ENCODE measurements at regions not wholly inside any gene's neighbourhood (a gene's known extent, or its start where the extent isn't known, plus 50 kb on each side); places are given as distances from the start of the nearest gene placed in this dataset.

DNA sequence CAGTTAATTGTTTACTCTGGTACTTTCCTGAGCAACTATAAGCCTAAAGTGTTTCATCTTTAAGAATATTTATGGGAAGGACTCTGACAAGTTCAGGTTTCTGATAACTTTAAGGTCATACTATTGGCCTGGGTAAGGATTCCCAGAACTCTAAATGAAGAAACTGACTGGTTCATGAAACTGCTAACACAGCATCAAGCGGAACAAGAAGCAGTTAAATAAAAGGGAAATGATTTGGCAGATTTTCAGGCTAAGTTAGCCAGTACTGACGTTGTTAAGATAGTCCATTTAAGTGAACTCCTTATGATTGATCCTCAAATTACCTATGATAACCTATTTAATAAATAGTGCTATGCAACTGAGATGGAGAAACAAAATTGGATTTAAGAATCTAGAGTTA, 101.6 kb upstream of the CES5A start:
- no peak for DNase-seq (ENCODE audit: insufficient read length, low spot score)
- FAIRE-seq = no peak
- TF ChIP-seq POU2F2 (IDR thresholded peaks at IDR 0.05; ENCODE audit: low read depth, low read length) = no peak
- TF ChIP-seq PAX5 (IDR thresholded peaks at IDR 0.05; ENCODE audit: insufficient read depth, low read length, severe bottlenecking) = no peak
- no peak for TF ChIP-seq POLR2A (IDR thresholded peaks at IDR 0.05; ENCODE audit: low read depth, low read length)
- TF ChIP-seq TAF1 (IDR thresholded peaks at IDR 0.05; ENCODE audit: low read depth, low read length) = no peak
- no peak for TF ChIP-seq SPI1 (IDR thresholded peaks at IDR 0.05; ENCODE audit: low read depth, low read length)
- TF ChIP-seq POLR2AphosphoS5 (IDR thresholded peaks at IDR 0.05; ENCODE audit: low read depth, low read length) = no peak

DNA sequence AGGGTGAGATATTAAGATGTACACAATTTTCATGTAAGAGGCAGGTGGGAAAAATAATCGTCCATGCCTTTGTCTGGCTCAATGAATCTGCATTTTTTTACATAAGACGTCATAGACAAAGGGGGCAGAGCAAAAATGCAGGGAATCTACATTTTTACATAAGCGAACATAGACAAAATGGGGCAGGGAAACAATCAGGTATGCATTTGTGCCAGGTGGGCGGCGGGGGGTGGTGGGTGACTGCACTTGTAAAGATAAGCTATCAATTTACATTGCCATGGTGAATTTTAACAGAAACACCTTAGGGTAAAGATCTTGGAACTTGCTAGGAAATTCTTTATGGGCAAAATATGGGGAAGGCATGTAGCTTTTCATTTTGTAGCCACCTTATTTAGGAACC, 96.3 kb upstream of the CES5A start:
- TF ChIP-seq SPI1 (IDR thresholded peaks at IDR 0.05; ENCODE audit: low read depth, low read length) = no peak
- DNase-seq (ENCODE audit: insufficient read length, low spot score) (no peak), FAIRE-seq (no peak)

DNA sequence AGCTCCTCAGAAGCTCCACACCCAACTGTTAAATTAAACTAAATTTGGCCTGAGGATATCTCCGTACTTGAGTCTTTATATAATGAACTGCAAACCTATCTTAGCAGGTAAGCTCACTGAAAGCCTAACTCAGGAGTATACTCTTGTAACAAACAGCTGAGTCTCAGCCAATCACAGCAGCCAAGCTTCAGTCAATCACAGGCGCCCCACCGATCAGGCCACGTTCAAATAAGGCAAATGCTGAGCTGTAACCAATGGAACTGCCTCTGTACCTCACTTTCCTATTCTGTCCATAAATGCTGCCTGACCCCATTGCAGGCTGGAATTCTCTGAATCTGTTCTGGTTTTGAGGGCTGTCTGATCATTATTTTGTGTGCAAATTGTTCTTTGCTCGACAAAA, 93.0 kb upstream of the CES5A start:
- DNase-seq (ENCODE audit: insufficient read length, low spot score) (no peak), FAIRE-seq (no peak)
- TF ChIP-seq PAX5 (IDR thresholded peaks at IDR 0.05; ENCODE audit: insufficient read depth, low read length, severe bottlenecking) (no peak), POLR2AphosphoS5 (IDR thresholded peaks at IDR 0.05; ENCODE audit: low read depth, low read length) (no peak), POU2F2 (IDR thresholded peaks at IDR 0.05; ENCODE audit: low read depth, low read length) (no peak), TAF1 (IDR thresholded peaks at IDR 0.05; ENCODE audit: low read depth, low read length) (no peak), SPI1 (IDR thresholded peaks at IDR 0.05; ENCODE audit: low read depth, low read length) (no peak), POLR2A (IDR thresholded peaks at IDR 0.05; ENCODE audit: low read depth, low read length) (no peak)

DNA sequence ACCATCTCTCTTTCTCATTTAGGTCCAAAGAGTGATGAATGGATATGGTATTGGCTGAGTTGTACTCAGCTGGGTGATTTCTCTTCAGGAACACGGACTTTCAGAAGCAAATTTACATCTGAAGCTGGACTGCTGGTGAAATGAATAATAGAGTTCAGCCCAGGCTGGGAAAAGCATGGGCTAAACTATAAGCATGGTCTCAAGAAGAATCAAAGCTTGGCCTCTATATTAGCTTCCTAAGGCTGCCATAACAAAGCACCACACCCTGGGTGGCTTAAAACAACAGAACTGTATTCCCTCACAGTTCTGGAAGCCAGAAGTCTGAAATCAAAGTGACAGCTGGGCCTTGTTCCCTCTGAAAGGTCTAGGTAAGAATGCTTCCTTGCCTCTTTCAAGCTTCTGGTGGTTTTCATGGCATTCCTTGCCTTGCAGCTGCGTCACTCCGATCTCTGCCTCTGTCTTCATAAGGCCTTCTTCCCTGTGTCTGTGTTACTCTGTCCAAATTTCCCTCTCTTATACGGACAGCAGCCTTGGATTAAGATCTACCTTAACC, 89.8 kb upstream of the CES5A start:
- TF ChIP-seq POLR2A (IDR thresholded peaks at IDR 0.05; ENCODE audit: low read depth, low read length) = no peak
- TF ChIP-seq POU2F2 (IDR thresholded peaks at IDR 0.05; ENCODE audit: low read depth, low read length) = no peak
- no peak for TF ChIP-seq POLR2AphosphoS5 (IDR thresholded peaks at IDR 0.05; ENCODE audit: low read depth, low read length)
- TF ChIP-seq TAF1 (IDR thresholded peaks at IDR 0.05; ENCODE audit: low read depth, low read length) = no peak
- TF ChIP-seq PAX5 (IDR thresholded peaks at IDR 0.05; ENCODE audit: insufficient read depth, low read length, severe bottlenecking) = no peak
- no peak for TF ChIP-seq SPI1 (IDR thresholded peaks at IDR 0.05; ENCODE audit: low read depth, low read length)
- FAIRE-seq (no peak), DNase-seq (ENCODE audit: insufficient read length, low spot score) (no peak)

DNA sequence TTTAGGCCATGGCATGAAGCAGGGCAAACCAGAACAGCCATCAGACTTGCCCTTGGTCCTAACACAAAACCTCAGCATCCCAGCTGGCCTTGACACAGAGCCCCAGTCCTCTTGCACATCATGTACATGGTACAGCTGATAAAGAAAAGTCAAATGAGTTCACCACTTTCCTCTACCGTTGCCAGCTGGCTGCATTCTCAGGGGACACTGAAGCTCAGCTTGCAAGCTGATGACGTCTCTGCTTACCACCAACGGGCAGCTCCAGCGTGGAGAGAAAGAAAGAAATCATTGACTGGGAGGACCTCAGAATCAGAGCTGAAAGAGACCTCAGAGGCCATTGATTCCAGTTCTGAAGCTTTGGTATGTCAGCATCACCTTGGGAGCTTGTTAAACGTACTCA, 80.7 kb upstream of the CES5A start:
- TF ChIP-seq POLR2A (IDR thresholded peaks at IDR 0.05; ENCODE audit: low read depth, low read length) (no peak), TAF1 (IDR thresholded peaks at IDR 0.05; ENCODE audit: low read depth, low read length) (no peak), POU2F2 (IDR thresholded peaks at IDR 0.05; ENCODE audit: low read depth, low read length) (no peak), POLR2AphosphoS5 (IDR thresholded peaks at IDR 0.05; ENCODE audit: low read depth, low read length) (no peak), SPI1 (IDR thresholded peaks at IDR 0.05; ENCODE audit: low read depth, low read length) (no peak), PAX5 (IDR thresholded peaks at IDR 0.05; ENCODE audit: insufficient read depth, low read length, severe bottlenecking) (no peak)
- DNase-seq (ENCODE audit: insufficient read length, low spot score) (no peak), FAIRE-seq (no peak)

DNA sequence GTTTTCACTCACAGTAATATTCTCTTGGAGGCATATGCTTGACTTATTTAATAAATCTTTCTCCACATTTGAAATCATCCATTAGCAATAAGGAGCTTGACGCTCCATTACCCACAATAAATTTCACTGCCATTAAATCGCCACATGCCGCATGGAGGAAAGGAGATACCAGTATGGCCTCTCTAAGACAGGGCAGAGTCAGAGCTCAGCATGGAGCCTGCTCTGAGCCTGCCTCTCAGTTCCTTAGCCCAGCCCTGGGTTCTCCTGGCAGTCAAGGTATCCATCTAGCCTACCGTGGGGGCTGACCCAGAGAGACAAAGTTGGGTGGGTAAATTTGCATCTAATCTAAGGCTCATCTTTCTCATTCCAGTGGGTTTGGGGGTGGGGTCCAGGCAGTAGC, 80.3 kb upstream of the CES5A start:
- no peak for FAIRE-seq
- TF ChIP-seq SPI1 (IDR thresholded peaks at IDR 0.05; ENCODE audit: low read depth, low read length) = no peak
- TF ChIP-seq PAX5 (IDR thresholded peaks at IDR 0.05; ENCODE audit: insufficient read depth, low read length, severe bottlenecking) = no peak
- no peak for TF ChIP-seq POU2F2 (IDR thresholded peaks at IDR 0.05; ENCODE audit: low read depth, low read length)
- TF ChIP-seq TAF1 (IDR thresholded peaks at IDR 0.05; ENCODE audit: low read depth, low read length) = no peak
- no peak for TF ChIP-seq POLR2A (IDR thresholded peaks at IDR 0.05; ENCODE audit: low read depth, low read length)
- TF ChIP-seq POLR2AphosphoS5 (IDR thresholded peaks at IDR 0.05; ENCODE audit: low read depth, low read length) = no peak
- DNase-seq (ENCODE audit: insufficient read length, low spot score) = no peak

DNA sequence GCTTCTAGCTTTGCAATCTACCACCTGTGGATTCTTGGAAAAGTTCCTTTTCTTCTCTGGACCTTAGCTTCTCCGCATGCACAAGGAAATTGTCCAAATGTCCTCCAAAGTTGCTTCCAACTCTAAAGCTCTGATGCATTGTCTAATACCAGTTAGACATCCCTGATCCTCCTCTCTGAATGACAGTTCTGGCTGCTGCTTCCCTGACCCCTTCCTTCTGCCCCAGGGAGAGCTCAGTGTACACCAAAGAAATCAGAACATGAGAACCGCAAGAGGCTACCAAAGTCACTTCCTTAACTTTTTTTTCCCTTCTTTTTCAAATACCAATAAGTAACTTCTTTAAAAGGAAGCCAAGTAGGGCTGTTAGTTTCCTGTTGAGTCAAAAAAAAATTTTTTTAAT, 79.7 kb upstream of the CES5A start:
- DNase-seq (ENCODE audit: insufficient read length, low spot score) (no peak), FAIRE-seq (no peak)
- no peak for TF ChIP-seq PAX5 (IDR thresholded peaks at IDR 0.05; ENCODE audit: insufficient read depth, low read length, severe bottlenecking)
- TF ChIP-seq POLR2A (IDR thresholded peaks at IDR 0.05; ENCODE audit: low read depth, low read length) = no peak
- no peak for TF ChIP-seq TAF1 (IDR thresholded peaks at IDR 0.05; ENCODE audit: low read depth, low read length)
- TF ChIP-seq SPI1 (IDR thresholded peaks at IDR 0.05; ENCODE audit: low read depth, low read length) = no peak
- TF ChIP-seq POLR2AphosphoS5 (IDR thresholded peaks at IDR 0.05; ENCODE audit: low read depth, low read length) = no peak
- TF ChIP-seq POU2F2 (IDR thresholded peaks at IDR 0.05; ENCODE audit: low read depth, low read length) = no peak

DNA sequence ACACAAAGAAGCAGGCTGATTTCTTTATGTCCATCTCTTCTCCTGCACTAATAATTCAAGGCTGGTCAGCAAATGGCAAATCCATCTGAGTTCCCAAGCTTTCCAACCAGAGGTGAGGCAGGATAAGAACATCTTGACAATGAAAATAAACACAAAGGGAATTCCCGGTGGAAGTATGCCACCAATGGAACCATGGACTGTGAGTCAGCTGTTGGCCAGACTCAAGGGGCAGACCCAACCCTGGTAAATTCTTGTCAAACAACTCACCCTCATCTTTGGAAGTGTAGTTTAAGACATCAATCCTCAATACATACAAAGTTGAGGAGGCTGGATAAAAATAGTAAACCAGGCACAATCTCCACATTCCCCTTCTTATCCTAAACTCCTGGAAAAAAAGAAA, 74.3 kb upstream of the CES5A start:
- FAIRE-seq (no peak), DNase-seq (ENCODE audit: insufficient read length, low spot score) (no peak)
- TF ChIP-seq SPI1 (IDR thresholded peaks at IDR 0.05; ENCODE audit: low read depth, low read length) (no peak), PAX5 (IDR thresholded peaks at IDR 0.05; ENCODE audit: insufficient read depth, low read length, severe bottlenecking) (no peak), POLR2AphosphoS5 (IDR thresholded peaks at IDR 0.05; ENCODE audit: low read depth, low read length) (no peak)

DNA sequence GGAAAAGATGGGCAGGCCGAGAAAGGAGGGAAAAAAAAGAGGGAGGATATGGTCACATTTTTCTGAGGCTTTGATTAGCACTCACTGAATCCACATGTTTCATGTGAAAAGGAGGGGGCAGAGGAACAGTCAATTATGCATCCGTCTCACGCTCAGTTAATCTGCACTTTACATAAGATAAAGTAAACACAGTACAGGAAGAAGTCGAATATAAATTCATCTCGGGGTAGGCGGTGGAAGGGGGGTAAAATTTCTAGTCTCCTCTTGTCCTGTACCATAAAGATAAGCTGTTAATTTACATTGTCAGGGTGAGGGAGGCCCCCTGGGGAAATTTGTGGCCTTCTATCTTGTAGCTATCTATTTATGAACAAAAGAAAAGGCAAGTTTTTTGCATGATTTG, 73.1 kb upstream of the CES5A start:
- DNase-seq (ENCODE audit: insufficient read length, low spot score) (no peak), FAIRE-seq (no peak)
- no peak for TF ChIP-seq SPI1 (IDR thresholded peaks at IDR 0.05; ENCODE audit: low read depth, low read length)
- no peak for TF ChIP-seq POLR2A (IDR thresholded peaks at IDR 0.05; ENCODE audit: low read depth, low read length)
- TF ChIP-seq POLR2AphosphoS5 (IDR thresholded peaks at IDR 0.05; ENCODE audit: low read depth, low read length) = no peak
- no peak for TF ChIP-seq TAF1 (IDR thresholded peaks at IDR 0.05; ENCODE audit: low read depth, low read length)
- TF ChIP-seq POU2F2 (IDR thresholded peaks at IDR 0.05; ENCODE audit: low read depth, low read length) = no peak
- TF ChIP-seq PAX5 (IDR thresholded peaks at IDR 0.05; ENCODE audit: insufficient read depth, low read length, severe bottlenecking) = no peak

DNA sequence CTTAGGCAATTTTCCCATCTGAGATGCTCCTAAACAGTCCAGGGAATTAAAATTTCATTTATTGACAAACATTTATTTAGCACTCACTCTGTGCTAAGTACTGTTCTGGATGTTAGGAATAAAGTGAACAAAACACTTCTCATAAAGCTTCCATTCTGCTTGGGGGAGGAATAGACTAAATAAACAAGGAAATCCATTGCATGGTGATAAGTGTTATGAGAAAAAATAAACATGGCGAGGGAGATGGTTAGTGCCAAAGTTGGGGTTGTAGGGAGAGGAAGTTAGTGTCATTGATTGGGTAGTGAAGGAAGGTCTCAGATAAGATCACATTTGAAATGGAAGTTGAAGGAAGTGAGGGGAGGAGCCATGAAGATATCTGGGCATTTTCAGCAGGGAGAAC, 72.2 kb upstream of the CES5A start:
- no peak for FAIRE-seq
- no peak for TF ChIP-seq SPI1 (IDR thresholded peaks at IDR 0.05; ENCODE audit: low read depth, low read length)
- TF ChIP-seq POU2F2 (IDR thresholded peaks at IDR 0.05; ENCODE audit: low read depth, low read length) = no peak
- no peak for TF ChIP-seq POLR2AphosphoS5 (IDR thresholded peaks at IDR 0.05; ENCODE audit: low read depth, low read length)
- TF ChIP-seq TAF1 (IDR thresholded peaks at IDR 0.05; ENCODE audit: low read depth, low read length) = no peak
- DNase-seq (ENCODE audit: insufficient read length, low spot score) = no peak
